Mucosa of descending colon (tissue), 3 donors: ENCODE measurements at regions not wholly inside any gene's neighbourhood (a gene's known extent, or its start where the extent isn't known, plus 50 kb on each side); places are given as distances from the start of the nearest gene placed in this dataset.
A peak's percentile ranks its signal among the peaks of the same experiment; 100 is the strongest.

Experiments
- ATAC-seq: fragments of 200-7000 bp; cut with Tn5 transposase; one replicate; pipeline ENCODE4 v1.9.1; 2020; ENCODE audit warnings: mild to moderate bottlenecking, moderate library complexity
- DNase-seq, 3 donors: peaks; one replicate each; pipeline ENCODE4 v3.0.0-alpha.2; 2020
- H3K36me3 ChIP-seq: fragments of 200-600 bp; one replicate; pipeline ENCODE4 v1.8.0; 2021; ENCODE audit warnings: low read depth, mild to moderate bottlenecking
- H3K4me1 ChIP-seq: fragments of 200-600 bp; one replicate; pipeline ENCODE4 v1.8.0; 2021; ENCODE audit warnings: low read depth, mild to moderate bottlenecking
- H3K4me3 ChIP-seq: fragments of 200-600 bp; one replicate; pipeline ENCODE4 v1.8.0; 2021; ENCODE audit warnings: mild to moderate bottlenecking
- H3K9me3 ChIP-seq: fragments of 200-600 bp; one replicate; pipeline ENCODE4 v1.8.0; 2021; ENCODE audit warnings: mild to moderate bottlenecking
- CTCF ChIP-seq: fragments of 200-600 bp; IDR thresholded peaks from one replicate; pipeline ENCODE4 v1.8.0; 2022; ENCODE audit warnings: antibody characterized with exemption, mild to moderate bottlenecking
- intact Hi-C, 2 donors: fragments of 100-400 bp; cut with DNase I in 1 of 2; cut with micrococcal nuclease in 1 of 2; formaldehyde crosslinking; loops; one replicate each; pipeline versions ENCODE4 v1.11.0 to v1.11.1; 2022; cut with DNase I, micrococcal nuclease
- donor health status: DM: no; HTN: no; CAD: no; lungs with moderate emphysema.
- donor health status: DM: no; HTN: no; CAD: no.
- donor health status: DM: no; HTN: yes; CAD: no.

- intact Hi-C loops: no loop called here
- no peaks in the 10 kb centered on the region for H3K4me1 ChIP-seq
- DNase-seq: no peak
- TF ChIP-seq CTCF: no peak
- ATAC-seq: no peak
- no peaks in the 10 kb centered on the region for H3K9me3 ChIP-seq
- H3K4me3 ChIP-seq: no peak overlapping the region
- no peaks in the 10 kb centered on the region for H3K36me3 ChIP-seq
Observed at GRCh38 chr5:165420493-165420892, 1915.1 kb downstream of the MAT2B start.

GRCh38 chr5:165423697-165424299 is 1918.4 kb downstream of the MAT2B start:
- TF ChIP-seq CTCF: no peak
- no peak for ATAC-seq

GRCh38 chr5:165425594-165425993 is 1920.2 kb downstream of the MAT2B start:
- no peaks in the 10 kb centered on the region for H3K4me1 ChIP-seq
- no peak for DNase-seq
- intact Hi-C loops: no loop called here
- H3K9me3 ChIP-seq: no peaks in the 10 kb centered on the region
- H3K4me3 ChIP-seq: no peak overlapping the region
- ATAC-seq: no peak
- TF ChIP-seq CTCF: no peak
- no peaks in the 10 kb centered on the region for H3K36me3 ChIP-seq

More at GRCh38 chr5:165423697-165424299, 1918.4 kb downstream of the MAT2B start:
- intact Hi-C loops: no loop called here
- Histone ChIP-seq H3K4me3 (no peak overlapping the region), H3K9me3 (no peaks in the 10 kb centered on the region), H3K36me3 (no peaks in the 10 kb centered on the region), H3K4me1 (no peaks in the 10 kb centered on the region)
- no peak for DNase-seq

- no peaks in the 10 kb centered on the region for H3K36me3 ChIP-seq
- H3K9me3 ChIP-seq: no peaks in the 10 kb centered on the region
- no peaks in the 10 kb centered on the region for H3K4me1 ChIP-seq
- no peak for TF ChIP-seq CTCF
- intact Hi-C loops: no loop called here
- H3K4me3 ChIP-seq: no peak overlapping the region
- DNase-seq (no peak), ATAC-seq (no peak)
Observed at GRCh38 chr5:165448753-165449152, 1943.3 kb downstream of the MAT2B start.

- Histone ChIP-seq H3K9me3 (no peaks in the 10 kb centered on the region), H3K4me3 (no peak overlapping the region), H3K4me1 (no peaks in the 10 kb centered on the region), H3K36me3 (no peaks in the 10 kb centered on the region)
- peak; percentile 24 for ATAC-seq
- TF ChIP-seq CTCF: no peak
- DNase-seq: peak in 1 of 3 donors; percentile 12
- intact Hi-C loops: no loop called here
Observed at GRCh38 chr5:165457859-165458481, 1952.6 kb downstream of the MAT2B start.
